ENCODE measurements at regions not wholly inside any gene's neighbourhood (a gene's known extent, or its start where the extent isn't known, plus 50 kb on each side); places are given as distances from the start of the nearest gene placed in this dataset.

DNA sequence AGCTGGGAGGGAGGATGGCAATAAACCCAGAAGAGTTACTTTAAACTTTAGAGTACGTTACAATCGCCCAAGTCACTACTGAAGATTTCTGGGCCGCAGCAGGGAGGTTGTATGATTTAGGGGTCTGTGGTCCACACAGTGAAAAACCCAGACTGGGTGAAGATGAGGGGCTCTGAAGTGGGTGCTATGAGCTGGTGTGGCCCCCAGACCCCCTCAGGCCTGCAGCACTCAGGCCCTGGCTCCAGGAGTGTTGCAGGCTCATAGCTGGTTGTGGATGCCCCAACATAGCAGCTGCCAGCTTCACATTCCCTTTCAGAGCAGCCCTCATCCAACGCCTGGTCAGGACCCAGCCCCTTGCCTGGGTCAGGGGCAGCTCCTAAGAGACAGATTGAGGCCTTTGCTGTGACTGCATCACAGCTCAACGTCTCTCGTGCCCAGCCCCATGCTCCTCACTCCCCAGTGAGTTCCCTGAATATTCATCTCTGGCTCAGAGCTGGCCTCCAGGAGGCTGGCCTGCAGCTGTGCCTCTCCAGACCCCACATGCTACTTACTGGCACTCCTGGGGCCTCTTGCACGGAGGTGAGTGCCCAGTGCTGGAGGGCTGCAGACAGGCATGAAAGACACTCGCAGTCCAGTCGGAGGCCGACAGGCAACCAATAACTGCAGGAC is 94.5 kb upstream of the MYCN start:
- no peak for DNase-seq

DNA sequence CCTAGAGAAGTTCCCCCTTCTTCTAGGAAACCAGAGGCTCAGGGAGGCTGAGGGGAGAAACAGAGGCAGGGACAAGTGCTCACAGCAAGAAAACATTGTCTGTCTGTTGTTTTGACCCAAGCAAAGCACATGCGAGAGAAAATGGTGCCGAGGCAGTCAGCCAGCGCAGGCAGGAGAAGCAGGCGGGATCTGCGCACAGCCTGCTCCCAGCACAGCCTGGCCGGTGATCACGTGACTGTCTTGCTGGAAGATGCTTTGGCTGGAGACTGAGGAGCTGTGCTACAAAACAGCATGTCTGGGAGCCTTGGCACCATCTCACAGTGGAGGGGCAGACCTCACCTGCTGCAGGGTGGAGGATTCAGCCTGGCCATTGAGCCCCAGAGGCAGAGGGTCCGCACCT is 93.7 kb upstream of the MYCN start:
- DNase-seq = no peak

DNA sequence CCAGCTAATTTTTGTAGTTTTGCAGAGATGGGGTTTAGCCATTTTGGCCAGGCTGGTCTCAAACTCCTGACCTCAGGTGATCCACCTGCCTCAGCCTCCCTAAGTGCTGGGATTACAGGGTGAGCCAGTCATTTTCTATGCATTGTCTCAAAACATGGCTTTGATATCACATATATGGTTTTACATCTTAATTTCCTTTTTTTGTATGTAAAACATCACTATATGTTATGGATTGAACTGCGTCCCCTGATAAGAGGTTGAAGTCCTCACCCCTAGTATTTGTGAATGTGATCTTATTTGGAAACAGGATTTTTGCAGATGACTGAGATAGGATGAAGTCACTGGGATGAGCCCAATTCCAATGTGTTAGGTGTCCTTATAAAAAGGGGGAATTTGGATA is 89.8 kb upstream of the MYCN start:
- DNase-seq = no peak

DNA sequence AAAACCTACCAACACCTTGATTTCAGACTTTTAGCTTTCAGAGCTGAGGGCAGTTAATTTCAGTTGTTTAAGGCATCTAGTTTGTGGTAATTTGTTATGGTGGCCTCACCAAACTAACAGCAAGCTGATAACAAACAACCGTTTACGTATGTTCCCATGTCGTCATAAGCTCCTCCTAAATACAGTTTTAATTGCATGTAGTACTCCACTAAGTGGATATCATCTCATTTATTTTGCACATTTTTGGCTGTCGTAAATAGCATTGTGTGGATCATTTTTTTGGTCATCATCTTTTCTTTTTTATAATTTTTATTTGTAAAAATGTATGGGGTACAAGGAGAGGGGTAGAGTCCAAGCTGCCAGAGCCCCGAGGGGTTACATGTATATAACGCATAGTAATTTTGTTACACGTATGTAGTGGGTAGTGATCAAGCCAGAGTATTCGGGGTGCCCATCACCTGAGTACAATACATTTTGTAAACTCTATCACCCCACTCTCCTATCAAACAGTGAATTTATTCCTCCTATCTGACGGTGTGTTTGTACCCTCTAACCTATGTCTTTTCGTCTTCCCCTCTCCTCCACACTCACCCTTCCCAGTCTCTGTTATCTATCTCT is 89.2 kb upstream of the MYCN start:
- no peak for DNase-seq

DNA sequence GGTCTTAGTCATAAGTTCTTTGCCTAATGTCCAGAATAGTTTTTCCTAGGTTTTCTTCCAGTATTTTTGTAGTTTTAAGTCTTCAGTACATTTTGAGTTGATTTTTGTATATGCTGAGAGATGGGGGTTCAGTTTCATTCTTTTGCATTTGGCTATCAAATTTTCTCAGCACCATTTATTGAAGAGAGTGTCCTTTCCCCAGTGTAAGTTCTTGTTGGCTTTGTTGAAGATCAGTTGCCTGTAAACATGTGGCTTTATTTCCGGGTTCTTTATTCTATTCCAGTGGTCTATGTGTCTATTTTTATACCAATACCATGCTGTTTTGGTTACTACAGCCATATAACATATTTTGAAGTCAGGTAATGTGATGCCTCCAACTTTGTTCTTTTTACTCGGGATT is 87.5 kb upstream of the MYCN start:
- DNase-seq = no peak

DNA sequence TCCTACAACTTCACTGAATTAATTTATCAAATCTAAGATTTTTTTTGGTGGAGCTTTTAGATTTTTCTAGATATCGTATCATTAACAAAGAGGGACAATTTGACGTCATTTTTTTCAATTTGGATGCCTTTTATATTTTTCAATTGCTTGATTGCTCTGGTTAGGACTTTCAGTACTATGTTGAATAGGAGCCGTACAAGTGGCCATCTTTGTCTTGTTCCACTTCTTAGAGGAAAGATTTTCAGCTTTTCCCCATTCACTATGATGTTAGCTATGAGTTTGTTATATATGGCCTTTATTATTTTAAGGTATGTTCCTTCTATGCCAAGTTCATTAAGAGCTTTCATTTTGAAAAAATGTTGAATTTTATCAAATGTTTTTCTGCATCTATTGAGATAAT is 86.4 kb upstream of the MYCN start:
- no peak for DNase-seq

DNA sequence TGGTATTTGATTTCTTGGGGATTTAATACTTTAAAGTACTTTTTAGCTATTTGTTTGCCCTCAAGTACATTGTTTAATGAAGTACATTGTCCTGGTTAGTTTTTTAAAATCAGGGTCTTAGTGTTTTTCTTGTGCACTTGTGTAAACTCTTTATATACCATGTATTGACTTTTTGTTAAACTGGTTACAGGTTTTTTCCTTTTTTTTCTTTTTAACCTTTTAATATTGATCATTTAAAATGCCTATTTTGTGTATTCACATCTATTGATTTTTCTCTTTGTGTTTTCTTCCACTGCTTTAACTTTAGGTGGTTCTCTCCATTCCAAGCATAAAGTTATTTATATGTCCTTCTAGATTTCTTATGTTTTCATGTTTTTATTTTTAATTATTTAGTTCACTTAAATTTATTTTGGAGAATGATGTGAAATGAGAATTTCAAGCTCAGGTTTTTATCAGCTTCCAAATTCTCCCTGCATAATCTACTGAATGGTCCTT is 84.5 kb upstream of the MYCN start:
- no peak for DNase-seq

DNA sequence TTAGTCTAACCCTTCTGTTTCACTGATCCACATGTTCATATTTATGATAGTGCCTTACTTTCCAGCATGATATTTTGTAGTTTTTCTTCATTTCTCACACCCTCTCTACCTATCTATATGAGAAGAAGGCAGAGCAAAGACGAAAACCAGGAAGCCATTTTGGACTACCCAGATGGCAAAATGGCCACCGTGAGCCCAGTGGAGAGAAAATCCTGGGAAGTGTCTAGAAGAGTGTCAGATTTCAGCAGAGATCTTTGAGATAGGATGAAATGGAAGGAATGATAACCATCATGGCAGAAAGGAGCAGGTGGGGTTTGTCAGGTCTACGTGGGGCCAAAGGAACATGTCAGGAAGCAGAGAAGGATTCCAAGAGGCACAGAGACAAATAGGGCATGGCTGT is 84.0 kb upstream of the MYCN start:
- no peak for DNase-seq

DNA sequence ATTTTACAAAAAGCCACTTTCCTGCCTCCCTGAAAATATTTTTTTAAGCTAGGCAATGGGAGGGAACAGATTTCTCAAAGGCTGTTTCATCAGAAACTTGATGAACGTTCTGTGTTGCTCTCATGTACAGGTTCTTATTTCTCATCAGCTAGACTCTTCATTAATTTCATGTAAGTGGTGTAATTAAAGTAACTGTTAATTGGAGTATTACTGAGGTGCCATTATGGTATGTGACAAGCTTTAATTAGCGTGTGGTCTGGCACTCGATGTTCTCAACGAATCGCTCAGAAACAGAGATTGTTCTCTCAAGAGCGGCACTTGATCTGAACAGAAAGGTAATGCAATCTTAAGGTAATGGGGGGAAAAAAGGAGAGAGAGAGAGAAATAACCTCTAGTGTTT is 81.9 kb upstream of the MYCN start:
- DNase-seq = no peak

DNA sequence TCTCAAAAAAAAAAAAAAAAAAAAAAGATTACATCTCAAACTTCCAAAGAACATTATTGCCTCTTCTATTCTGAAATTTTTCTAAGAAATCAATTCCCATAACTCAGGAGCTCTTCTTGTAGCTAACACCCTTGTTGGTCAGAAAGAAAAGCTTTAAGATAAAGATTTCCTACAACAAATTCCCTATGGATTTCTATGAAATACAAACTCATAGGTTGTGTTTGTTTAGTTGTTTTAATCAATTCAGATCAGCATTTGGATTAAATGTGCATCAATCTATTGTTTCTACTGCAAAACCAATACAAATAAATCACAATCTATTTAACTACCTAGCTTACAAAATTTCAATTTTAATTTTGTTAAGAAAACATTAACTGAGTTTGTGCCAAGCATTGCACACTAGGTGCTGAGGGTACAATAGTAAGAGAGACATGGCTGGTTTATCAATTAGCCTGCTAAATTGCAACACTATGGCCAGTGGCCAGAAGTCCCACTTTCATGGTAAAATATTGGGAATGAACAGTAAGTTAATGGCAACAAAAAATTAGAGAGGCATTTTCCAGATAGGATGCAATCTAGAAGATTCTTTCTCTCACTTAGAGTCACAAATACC is 80.2 kb upstream of the MYCN start:
- no peak for DNase-seq

DNA sequence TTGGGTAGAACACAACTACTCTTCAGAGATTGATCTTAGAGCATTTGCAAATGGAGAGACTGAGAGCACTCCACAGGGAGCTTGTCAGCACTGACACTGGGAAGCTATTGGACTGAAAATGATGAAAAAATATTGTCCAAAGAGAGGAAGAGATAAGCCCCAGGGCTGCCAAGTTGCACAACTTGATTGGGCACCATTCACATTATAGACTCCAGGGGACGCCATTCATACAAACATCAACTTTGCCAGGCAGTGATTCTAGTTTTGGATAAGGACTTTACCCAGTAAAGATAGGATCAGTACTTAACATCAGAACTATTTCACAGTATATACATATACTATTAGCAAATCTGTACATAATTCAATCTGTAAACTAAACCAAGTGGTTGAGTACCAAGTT is 79.6 kb upstream of the MYCN start:
- DNase-seq = no peak

DNA sequence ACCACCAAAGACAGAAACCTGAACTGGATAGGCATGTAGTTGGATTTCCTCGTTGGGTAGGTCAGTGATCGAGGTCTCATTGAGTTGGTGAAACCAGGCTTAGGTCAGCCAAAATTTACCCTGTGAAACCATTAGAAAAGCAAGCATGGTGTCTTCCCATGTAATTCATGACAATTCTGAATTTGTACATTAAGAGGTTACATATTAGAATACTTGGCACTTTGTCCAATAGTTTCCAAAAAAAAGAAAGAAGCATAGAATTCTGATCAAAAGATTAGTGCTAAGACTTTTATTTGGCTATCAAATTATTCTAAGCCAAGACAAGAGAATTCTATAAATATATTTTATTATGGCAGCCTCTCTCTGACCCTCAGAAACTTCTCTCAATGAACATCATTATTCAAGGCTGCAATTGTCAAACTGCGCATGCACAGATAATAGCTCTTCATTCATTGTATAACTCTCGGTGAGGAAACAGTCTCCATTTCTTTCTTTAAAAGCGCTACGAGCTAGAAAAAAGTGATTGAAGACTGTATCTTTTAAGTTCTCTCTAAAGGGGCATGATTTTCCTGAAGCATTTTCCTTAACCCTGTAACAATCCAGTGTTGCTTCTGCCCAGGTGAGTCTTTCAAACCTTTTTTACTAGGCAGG is 79.1 kb upstream of the MYCN start:
- no peak for DNase-seq

DNA sequence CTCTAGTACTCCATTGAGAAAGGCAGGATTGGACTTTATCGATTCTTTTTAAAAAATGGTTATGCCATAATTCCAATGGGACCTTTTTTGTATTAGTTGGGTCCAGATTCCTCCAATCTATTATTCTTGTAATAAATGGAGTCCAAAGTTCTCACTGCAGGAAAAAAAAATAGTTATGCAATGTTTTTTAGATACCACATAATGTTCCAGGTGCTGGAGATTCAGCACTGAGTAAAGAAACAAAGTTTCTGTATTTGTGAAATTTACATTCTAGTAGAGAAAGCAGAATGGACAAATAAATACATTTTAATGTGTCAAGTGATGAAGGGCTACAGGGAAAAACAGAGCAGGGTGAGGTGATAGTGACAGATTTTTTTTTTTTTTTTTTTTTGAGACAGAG is 78.5 kb upstream of the MYCN start:
- DNase-seq = no peak

DNA sequence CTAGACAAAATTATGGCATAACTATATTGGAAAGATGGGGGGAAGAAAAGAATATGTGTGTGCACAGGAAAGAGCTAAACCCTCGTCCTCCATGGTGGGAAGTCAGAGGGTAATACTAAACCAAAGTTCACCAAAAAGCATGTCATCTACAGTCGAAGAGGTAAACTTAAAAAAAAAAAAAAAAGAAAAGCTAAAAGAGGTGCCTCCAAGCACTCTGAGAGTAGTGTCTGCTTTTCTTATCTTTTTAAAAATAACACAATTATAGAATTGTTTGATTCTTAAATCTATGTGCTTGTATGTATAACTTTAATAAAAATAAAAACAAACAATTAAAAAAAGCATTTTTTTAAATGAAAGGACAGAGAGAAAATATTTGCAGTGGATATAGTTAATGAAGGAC is 77.3 kb upstream of the MYCN start:
- DNase-seq = no peak

DNA sequence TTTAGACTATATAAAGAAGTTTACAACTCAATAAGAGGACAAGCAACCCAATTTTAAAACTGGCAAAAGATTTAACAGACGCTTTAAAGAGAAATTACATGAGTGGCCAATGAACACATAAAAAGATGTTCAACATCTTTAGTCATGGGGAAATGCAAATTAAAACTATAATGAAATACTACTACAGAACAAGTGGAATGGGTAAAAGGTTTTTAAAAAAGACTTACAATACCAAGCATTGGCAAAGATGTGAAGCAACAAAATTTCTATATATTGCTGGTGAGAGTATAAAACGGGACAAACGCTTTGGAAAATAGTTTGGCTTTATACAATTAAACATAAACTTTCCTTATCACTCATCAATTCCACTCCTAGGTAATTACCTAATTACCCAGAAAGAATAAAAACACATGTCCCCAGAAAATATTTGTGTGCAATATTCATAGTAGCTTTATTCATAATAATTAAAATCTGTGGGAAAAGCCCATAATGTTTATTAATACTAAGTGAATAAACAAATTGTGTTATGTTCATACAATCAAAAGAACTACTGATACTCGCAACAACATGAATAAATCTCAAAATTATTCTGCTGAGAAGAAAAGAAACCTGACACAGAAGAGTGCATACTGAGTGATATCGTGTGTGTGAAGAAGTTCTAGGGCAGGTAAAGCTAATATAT is 76.7 kb upstream of the MYCN start:
- DNase-seq = no peak

DNA sequence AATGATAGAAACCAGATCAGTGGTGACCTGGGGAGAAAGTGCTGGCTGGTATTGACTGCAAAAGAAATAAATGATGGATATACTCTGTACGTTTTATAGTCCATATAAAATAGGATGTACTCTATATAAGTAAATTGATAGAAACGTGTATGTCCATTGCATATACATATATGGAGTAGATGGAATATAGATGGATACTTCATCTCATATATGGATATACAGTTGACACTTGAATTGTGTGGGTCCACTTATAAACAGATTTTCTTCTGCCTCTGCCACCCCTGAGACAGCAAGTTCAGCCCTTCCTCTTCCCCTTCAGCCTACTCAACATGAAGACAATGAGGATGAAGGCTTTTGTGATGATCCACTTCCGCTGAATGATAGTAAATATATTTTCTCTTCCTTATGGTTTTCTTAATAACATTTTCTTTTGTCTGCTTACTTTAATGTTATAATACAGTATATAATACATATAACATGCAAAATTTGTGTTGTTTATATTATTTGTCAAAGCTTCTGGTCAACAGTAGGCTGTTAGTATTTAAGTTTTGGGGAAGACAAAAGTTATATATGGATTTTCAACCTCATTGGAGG is 76.1 kb upstream of the MYCN start:
- DNase-seq = no peak

DNA sequence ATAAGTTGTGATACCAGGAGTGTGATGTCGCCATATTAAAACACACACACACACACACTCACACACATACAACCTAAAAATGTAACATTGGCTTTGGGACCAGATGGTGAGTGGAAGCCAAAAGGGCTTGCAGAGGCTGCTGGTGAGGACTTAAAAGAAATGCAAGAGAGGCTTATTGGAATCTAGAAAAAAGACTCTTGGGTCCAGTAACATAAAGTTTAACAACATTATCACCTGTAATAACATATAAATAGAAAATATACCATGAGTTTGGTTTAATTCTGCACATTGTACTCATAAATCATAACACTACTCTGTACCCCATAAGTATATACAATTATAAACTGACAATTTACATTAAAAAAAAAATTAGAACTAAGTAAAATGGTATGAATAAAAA is 74.4 kb upstream of the MYCN start:
- DNase-seq = no peak

DNA sequence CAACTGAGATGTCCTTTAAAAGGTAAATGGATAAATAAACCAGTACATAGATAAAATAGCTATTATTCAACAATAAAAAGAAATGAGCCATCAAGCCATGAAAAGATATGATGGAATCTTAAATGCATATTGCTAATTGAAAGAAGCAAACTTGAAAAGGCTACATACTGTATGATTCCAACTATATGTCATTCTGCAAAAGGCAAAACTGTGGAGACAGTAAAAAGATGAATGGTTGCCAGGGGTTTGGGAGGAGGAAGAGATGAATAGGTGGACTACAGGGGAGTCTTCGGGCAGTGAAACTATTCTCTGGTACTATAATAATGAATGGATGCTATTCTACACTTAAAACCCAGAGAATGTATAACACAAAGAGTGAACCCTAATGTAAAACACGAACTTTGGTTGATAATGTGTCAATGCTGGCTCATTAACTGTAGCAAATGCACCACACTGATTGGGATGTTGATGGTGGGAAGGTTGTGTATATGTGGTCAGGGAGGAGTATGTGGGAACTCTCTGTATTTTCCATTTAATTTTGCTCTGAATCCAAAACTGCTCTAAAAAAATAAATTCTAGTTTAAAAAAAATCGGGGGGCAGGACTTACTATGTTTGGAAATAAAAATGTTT is 73.7 kb upstream of the MYCN start:
- no peak for DNase-seq

DNA sequence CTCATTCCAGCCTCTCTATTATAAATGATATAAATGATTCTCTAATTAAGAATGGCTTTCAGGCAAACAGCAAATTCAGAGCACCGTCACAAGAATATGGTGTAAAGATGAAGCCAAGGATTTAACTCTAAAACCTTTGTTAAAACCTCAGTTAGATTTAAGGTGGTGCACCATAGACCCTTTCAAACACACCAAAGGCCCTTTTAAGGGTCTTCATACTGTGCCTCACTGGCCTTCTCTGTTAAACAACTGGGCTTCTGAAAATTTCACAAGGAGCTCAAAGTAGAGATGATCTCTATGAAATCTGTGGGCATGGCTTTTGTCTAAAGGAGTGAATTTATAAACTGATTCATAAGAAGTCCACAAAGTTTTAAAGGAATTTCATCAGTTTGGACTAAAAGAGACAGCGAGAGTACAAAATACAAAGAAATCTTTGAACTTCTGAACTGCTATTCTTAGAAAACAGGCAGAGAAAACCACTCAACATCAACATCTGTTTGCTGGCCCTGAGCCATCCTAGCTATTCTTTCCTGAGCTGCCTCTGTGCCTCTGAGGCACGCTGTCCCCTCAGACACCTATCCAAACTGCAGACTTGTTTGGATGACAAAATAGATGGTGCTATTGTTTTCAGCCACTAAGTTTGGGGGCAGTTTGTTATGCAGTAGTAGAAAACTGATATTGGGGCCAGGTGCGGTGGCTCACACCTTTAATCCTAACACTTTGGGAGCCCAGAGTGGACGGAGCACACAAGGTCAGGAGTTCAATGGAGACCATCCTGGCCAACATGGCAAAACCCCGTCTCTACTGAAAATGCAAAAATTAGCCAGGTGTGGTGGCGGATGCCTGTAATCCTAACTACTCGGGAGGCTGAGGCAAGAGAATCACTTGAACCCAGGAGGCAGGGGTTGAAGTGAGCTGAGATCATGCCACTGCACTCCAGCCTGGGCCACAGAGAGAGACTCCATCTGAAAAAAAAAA is 72.9 kb upstream of the MYCN start:
- DNase-seq = no peak

DNA sequence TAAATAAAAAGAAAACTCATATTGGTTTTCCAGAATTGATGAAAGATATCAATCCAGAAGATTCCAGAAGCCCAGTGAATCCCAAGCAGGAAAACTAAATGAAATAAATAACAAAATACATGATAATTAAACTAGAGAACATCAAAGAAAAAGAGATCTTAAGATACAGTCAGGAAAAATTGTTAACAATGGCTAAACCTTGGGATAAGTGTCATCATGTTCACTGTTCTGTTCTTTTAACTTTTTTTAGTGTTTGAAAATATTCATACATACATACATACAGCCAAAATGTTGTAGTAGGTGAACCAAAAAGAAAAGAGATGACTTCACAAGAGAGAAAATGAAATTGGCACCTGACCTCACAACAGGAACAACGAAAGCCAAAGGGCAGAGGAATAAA is 72.2 kb upstream of the MYCN start:
- no peak for DNase-seq

DNA sequence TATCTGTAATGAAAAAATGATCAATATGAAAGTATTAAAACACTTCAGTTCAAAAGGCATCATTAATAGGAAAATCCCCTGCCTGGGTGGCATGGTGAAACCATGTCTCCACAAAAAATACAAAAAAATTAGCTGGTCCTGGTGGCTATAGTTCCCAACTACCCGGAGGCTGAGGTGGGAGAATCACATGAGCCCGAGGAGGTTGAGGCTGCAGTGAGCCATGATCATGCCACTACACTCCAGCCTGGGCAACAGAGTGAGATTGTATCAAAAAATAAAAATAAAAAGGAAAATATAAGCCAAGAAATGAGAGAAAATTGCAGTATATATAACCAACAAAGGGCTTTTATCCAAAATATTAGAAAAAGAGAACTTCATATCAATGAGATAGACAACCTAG is 71.6 kb upstream of the MYCN start:
- no peak for DNase-seq

All from fibroblast of skin of right quadriceps (primary cell).